ENCODE measurements at regions not wholly inside any gene's neighbourhood (a gene's known extent, or its start where the extent isn't known, plus 50 kb on each side); places are given as distances from the start of the nearest gene placed in this dataset.

GRCh38 chr2:145845207-145845894 is 1325.4 kb upstream of the ZEB2 start:
- DNase-seq = peak in 2 of 4 donors; percentile 13 to 28
- TF ChIP-seq, protein P1, sequence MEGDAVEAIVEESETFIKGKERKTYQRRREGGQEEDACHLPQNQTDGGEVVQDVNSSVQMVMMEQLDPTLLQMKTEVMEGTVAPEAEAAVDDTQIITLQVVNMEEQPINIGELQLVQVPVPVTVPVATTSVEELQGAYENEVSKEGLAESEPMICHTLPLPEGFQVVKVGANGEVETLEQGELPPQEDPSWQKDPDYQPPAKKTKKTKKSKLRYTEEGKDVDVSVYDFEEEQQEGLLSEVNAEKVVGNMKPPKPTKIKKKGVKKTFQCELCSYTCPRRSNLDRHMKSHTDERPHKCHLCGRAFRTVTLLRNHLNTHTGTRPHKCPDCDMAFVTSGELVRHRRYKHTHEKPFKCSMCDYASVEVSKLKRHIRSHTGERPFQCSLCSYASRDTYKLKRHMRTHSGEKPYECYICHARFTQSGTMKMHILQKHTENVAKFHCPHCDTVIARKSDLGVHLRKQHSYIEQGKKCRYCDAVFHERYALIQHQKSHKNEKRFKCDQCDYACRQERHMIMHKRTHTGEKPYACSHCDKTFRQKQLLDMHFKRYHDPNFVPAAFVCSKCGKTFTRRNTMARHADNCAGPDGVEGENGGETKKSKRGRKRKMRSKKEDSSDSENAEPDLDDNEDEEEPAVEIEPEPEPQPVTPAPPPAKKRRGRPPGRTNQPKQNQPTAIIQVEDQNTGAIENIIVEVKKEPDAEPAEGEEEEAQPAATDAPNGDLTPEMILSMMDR (IDR thresholded peaks at IDR 0.05) = no peak
- H3K27ac ChIP-seq = no peak overlapping the region
- no peaks in the 10 kb centered on the region for H3K36me3 ChIP-seq
- no peaks in the 10 kb centered on the region for H3K4me1 ChIP-seq
- intact Hi-C loops (cut with DNase I) = no loop called here
- no peak overlapping the region for H3K4me3 ChIP-seq
- ATAC-seq = no peak
- no peaks in the 10 kb centered on the region for H3K9me3 ChIP-seq
- no peaks in the 10 kb centered on the region for H3K27me3 ChIP-seq

- intact Hi-C loops (cut with DNase I) = no loop called here
- ATAC-seq = no peak
- TF ChIP-seq, protein P1 (IDR thresholded peaks at IDR 0.05) = no peak
Observed at GRCh38 chr2:145841973-145842372, 1322.1 kb upstream of the ZEB2 start.

DNA sequence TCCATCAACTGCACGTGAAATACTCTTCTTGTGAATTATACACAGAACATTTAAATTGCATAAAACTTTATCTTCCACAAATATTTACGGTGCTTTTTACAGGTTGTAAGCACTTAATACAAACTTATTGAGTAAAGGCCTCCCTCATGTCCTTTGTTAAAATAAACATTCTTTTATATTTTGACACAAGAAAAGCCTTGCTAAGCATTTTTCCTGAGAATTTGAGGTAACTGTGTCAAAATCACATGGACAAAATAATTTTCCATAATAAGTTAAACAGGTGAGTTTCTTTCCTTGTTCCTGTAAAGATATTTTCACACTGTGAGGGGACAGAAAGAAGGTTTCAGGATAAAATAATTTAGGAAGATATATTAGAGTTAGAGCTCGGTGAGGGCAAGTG is 1317.1 kb upstream of the ZEB2 start:
- Histone ChIP-seq H3K9me3 (no peaks in the 10 kb centered on the region), H3K36me3 (no peaks in the 10 kb centered on the region), H3K27ac (no peak overlapping the region), H3K4me1 (no peaks in the 10 kb centered on the region), H3K27me3 (no peaks in the 10 kb centered on the region), H3K4me3 (no peak overlapping the region)
- ATAC-seq (no peak), DNase-seq (no peak)
- intact Hi-C loops (cut with DNase I) = no loop called here
- TF ChIP-seq, protein P1 (IDR thresholded peaks at IDR 0.05) = no peak

More at GRCh38 chr2:145841973-145842372, 1322.1 kb upstream of the ZEB2 start:
- DNase-seq = no peak
- no peaks in the 10 kb centered on the region for H3K4me1 ChIP-seq
- no peaks in the 10 kb centered on the region for H3K27me3 ChIP-seq
- no peaks in the 10 kb centered on the region for H3K36me3 ChIP-seq
- H3K4me3 ChIP-seq = no peak overlapping the region
- H3K9me3 ChIP-seq = no peaks in the 10 kb centered on the region
- H3K27ac ChIP-seq = no peak overlapping the region

- no peak for DNase-seq
- H3K4me1 ChIP-seq = no peaks in the 10 kb centered on the region
Observed at GRCh38 chr2:145835665-145836064, 1315.7 kb upstream of the ZEB2 start.

GRCh38 chr2:145832681-145833080 is 1312.8 kb upstream of the ZEB2 start:
- no peak for DNase-seq
- TF ChIP-seq, protein P1 (IDR thresholded peaks at IDR 0.05) = no peak
- H3K36me3 ChIP-seq = no peaks in the 10 kb centered on the region
- intact Hi-C loops (cut with DNase I) = no loop called here
- no peaks in the 10 kb centered on the region for H3K27me3 ChIP-seq
- no peak overlapping the region for H3K27ac ChIP-seq
- H3K9me3 ChIP-seq = no peaks in the 10 kb centered on the region
- no peak for ATAC-seq
- H3K4me3 ChIP-seq = no peak overlapping the region
- H3K4me1 ChIP-seq = no peaks in the 10 kb centered on the region

More at GRCh38 chr2:145835665-145836064, 1315.7 kb upstream of the ZEB2 start:
- Histone ChIP-seq H3K9me3 (no peaks in the 10 kb centered on the region), H3K4me3 (no peak overlapping the region), H3K27me3 (no peaks in the 10 kb centered on the region), H3K36me3 (no peaks in the 10 kb centered on the region), H3K27ac (no peak overlapping the region)
- TF ChIP-seq, protein P1 (IDR thresholded peaks at IDR 0.05) = no peak
- no peak for ATAC-seq
- intact Hi-C loops (cut with DNase I) = no loop called here

All from left lung (tissue), 4 donors.